GM21717 (cell line): ENCODE measurements at regions not wholly inside any gene's neighbourhood (a gene's known extent, or its start where the extent isn't known, plus 50 kb on each side); places are given as distances from the start of the nearest gene placed in this dataset.

ENCODE experiments used
- ATAC-seq: cut with Tn5 transposase; IDR thresholded peaks from one replicate; pipeline ENCODE4 v1.9.1; 2021; ENCODE audit warnings: mild to moderate bottlenecking, moderate library complexity; ENCODE audit not compliant: unreplicated experiment

GRCh38 chr4:137647375-137647774 lies 115.1 kb upstream of the PCDH18 start:
- peak; percentile 97 for ATAC-seq

- ATAC-seq: no peak
Measured at GRCh38 chr4:137644201-137644600, 111.9 kb upstream of the PCDH18 start.

DNA sequence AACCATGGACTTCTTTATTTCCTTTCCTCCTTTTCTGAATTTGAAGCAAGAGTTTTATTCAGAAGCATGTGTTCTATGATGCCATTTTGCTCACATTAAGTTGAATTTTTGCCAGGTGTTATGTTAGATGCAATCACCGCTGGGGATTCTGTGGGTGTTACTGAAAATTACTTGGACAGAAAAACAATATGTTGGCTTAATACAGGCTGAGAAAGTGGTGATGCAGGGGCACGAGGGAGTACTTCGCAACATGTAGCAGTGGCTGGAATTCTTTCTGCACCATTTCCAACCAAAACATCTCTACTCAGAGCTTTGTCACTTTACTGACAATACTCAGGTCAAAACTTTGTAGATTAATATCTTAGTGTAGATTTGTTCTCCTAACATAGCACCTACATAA lies 109.2 kb upstream of the PCDH18 start:
- no peak for ATAC-seq

DNA sequence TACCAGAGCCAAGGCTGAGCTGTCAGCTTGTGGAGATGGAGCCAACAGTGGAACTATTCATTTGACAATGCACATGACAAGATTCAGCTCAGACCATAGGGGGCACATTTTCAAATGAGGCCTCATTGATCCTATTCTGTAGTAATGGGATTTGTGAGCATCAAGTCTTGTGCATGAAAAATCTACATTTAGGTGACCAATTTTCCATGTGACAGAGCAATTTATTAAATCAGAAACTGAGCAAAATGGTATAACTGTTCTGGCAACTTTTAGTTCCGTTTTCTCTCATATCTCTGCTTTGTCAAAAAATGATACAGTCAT lies 108.5 kb upstream of the PCDH18 start:
- ATAC-seq: peak; percentile 45

DNA sequence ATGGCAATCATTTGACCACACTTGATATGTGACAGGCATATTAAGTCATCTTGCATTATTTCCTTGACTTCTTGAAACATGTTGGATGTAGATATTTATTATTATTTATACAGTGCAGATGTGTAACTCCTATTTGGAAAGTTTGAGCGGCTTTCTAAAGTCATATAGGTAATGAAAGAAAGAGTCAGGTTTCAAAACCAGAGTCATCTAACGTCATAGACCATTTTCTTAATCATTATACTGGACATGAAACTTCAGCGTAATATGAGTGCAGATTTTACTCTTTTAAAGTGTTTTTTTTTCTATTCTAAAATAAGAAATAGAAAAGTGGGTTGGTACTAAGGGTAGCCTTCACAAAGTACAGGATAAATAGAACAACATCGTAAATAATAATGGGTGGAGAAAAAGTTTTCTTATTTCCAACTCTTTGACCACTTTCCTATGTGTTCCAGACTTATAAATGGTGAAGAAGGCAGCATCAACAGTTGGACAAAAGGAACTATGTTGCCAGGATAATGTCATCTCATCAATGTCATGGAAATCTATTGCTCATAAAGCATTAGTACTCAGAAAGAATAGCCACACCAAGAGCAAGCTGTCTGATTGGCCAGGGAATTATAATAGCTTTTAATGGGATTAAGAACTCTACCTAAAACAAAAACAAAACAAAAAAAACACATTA lies 108.0 kb upstream of the PCDH18 start:
- peak; percentile 74 for ATAC-seq

- ATAC-seq: peak; percentile 51
Measured at GRCh38 chr4:137638934-137639333, 106.6 kb upstream of the PCDH18 start.

DNA sequence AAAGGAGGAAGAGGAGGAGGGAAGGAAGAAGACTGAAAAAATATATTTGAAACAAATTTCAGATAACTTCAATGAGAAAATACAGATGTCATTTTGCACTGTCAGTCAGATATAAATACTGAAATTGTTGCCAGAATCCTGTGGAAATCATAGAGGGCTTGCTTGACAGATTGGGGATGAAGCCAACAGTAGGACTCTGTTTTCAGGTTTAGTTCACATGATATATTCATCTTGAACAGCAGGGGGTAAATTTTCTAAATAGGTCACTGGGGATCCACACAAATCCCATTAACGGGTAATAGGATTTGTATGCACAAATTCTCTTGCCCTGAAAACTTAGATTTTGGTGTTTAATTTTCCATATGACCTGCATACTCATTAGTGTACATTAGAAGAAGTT lies 103.3 kb upstream of the PCDH18 start:
- ATAC-seq: no peak

GRCh38 chr4:137635108-137635507 lies 102.8 kb upstream of the PCDH18 start:
- ATAC-seq: no peak

DNA sequence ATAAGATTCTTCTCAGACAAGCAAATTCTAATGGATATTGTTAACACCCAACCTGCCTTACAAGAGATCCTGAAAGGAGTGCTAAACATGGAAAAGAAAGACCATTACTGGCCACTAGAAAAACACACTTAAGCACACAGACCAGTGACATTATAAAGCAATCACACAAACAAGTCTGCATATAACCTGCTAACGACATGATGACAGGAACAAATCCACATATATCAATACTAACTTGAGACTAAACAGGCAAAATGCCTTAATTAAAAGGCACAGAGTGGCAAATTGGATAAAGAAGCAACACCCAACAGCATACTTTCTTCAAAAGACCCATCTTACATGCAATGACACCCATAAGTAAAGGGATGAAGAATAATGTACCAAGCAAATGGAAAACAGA lies 100.5 kb upstream of the PCDH18 start:
- no peak for ATAC-seq

- ATAC-seq: no peak
Measured at GRCh38 chr4:137631605-137632004, 99.3 kb upstream of the PCDH18 start.

- no peak for ATAC-seq
Measured at GRCh38 chr4:137630252-137630651, 98.0 kb upstream of the PCDH18 start.

- no peak for ATAC-seq
Measured at GRCh38 chr4:137627739-137628460, 95.6 kb upstream of the PCDH18 start.

DNA sequence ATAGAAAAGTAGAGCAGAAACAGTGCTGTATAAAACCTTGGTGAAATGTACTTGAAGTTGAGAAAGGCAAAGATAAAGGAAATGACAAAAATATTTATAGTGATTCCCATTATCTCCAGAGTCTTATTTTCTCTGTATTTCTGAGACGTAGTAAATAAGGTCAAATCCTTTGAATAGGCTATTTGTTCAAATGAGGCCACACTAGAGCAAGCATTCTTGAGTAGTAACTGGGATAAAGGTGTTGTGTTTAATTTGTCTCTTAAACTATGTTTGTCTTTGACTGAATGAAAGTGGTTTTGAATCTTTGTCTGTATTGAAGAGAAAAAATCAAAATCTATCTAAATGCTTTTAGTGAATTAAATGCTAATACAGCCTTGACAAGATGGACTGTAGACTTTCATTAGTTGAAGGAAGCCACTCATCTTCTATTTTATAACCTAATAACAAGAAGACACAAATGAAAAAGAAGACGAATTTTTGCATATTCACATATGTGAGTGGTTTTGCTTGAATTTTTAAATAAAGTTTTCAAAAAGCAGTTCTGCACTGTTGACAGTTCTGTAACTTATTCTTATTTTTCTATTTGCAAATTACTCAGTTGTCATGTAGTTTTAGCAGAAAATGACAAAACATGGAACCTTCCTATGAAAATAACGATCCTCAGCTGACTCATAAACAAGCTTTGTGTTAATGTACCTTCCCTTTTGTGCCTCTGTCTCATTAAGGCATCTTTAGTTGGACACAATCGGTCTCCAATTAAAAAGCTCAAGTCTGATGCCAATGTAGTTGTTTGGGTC lies 94.8 kb upstream of the PCDH18 start:
- no peak for ATAC-seq

DNA sequence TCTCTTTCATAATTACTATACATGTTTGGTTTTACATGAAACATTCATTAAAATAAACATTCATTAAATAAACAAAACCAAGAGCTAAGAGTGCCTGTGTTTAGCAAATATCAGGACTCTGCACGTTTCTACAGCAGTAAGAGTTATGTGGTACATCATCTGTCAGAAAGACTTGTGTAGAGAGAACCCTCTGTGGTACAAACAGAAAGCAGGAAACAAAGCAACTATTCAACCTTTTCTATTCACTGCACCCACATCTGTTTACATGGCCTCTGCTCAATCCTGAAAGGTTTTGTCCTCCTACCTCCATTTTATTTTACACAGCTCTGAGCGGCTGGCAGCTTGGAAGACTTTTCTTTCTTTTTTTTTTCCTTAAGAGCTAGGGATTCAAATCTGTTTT lies 90.7 kb upstream of the PCDH18 start:
- no peak for ATAC-seq

- ATAC-seq: no peak
Measured at GRCh38 chr4:137621056-137621455, 88.8 kb upstream of the PCDH18 start.

DNA sequence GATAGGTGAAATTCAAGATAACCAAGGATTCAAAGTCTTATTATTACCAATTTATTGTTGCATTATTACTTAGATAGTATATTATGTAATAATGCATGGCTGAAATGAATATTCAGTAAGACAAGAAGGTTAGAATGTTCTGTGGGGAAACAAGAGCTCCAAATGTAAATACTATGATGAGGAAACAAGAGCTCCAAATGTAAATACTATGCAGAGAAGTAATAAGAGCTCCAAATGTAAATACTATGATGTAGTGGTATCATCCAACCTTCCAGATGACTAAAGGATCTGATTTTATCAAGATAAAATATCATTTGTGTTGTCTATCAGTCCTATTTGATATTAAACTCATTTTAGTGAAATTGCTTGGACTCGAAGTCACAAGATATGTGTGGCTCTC lies 82.2 kb upstream of the PCDH18 start:
- ATAC-seq: no peak

GRCh38 chr4:137611998-137612700 lies 79.9 kb upstream of the PCDH18 start:
- no peak for ATAC-seq

- no peak for ATAC-seq
Measured at GRCh38 chr4:137610960-137611359, 78.7 kb upstream of the PCDH18 start.

GRCh38 chr4:137609718-137610430 lies 77.6 kb upstream of the PCDH18 start:
- no peak for ATAC-seq

- no peak for ATAC-seq
Measured at GRCh38 chr4:137608085-137608484, 75.8 kb upstream of the PCDH18 start.

- no peak for ATAC-seq
Measured at GRCh38 chr4:137602436-137602835, 70.1 kb upstream of the PCDH18 start.
